Left colon (tissue), 2 donors: ENCODE measurements at regions not wholly inside any gene's neighbourhood (a gene's known extent, or its start where the extent isn't known, plus 50 kb on each side); places are given as distances from the start of the nearest gene placed in this dataset.
A peak's percentile ranks its signal among the peaks of the same experiment; 100 is the strongest.

ENCODE experiments used
- ATAC-seq: fragments of 200-7000 bp; cut with Tn5 transposase; one replicate; pipeline ENCODE4 v1.9.1; 2020; ENCODE audit warnings: mild to moderate bottlenecking, moderate library complexity
- DNase-seq, 2 donors: peaks; one replicate each; pipeline ENCODE4 v3.0.0-alpha.2; 2020
- intact Hi-C, 2 donors: fragments of 100-400 bp; cut with DNase I in 1 of 2; cut with micrococcal nuclease in 1 of 2; formaldehyde crosslinking; loops; one replicate each; pipeline versions ENCODE4 v1.11.2 to v1.14.0; 2022; cut with DNase I, micrococcal nuclease
- donor health status: DM: no; HTN: no; CAD: no.
- donor health status: DM: yes; HTN: yes; CAD: no.

GRCh38 chr4:187235456-187236170, 512.0 kb upstream of the FAT1 start:
- no peak for DNase-seq
- ATAC-seq, result no peak
- intact Hi-C loops, result no loop called here

DNA sequence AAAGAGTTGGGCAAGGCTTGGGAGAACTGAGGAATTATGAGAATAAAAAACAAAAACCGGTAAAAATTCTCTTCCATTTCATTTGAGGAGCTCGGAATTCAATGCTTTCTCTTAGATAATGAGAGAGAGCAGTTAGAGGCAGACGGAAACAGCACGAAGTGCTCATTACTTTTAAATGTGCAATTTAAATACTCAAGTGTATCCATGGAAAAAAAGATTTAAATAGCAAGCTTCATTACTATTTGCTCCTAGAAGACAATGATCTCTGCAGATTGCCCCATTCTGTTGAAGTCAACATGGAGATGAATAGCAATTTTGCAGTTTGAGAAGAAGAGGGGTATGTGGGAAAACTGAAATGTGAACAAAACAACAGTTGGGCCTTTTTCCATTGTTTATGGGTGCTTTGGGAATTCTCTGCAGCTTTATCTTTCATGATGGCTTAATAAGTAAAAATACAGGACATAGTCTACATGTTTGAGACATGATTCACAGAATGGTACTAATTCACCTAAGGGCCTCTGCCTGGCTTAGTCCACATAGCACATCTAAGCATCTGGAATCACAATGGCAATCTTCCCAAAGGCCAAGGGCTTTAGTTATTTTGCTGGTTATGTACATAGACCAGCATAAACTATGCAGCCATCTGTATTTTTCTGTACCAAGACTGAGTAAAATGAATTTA, 512.7 kb upstream of the FAT1 start:
- intact Hi-C loops, result no loop called here
- no peak for DNase-seq
- no peak for ATAC-seq

GRCh38 chr4:187238646-187239045, 515.0 kb upstream of the FAT1 start:
- DNase-seq, result no peak
- intact Hi-C loops, result no loop called here
- ATAC-seq, result no peak

DNA sequence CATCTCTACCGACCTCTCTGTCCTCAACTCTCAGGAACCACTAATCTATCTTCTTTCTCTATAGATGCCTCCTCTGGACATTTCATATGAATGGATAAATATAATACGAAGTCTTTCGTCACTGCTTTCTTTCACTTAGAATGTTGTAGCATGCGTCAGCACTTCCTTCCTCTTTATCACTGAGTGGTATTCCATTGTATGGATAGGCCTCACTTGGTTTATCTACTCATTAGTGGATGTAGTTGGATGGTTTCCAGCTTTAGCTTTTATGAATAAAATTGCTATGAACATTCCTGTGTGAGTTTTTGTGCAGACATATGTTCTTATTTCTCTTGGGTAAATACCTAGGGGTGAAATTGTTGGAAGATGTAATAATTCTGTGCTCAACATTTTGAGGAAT, 528.2 kb upstream of the FAT1 start:
- DNase-seq (no peak), ATAC-seq (no peak)
- intact Hi-C loops, result no loop called here

GRCh38 chr4:187256897-187257296, 533.2 kb upstream of the FAT1 start:
- DNase-seq (no peak), ATAC-seq (no peak)
- intact Hi-C loops, result no loop called here

DNA sequence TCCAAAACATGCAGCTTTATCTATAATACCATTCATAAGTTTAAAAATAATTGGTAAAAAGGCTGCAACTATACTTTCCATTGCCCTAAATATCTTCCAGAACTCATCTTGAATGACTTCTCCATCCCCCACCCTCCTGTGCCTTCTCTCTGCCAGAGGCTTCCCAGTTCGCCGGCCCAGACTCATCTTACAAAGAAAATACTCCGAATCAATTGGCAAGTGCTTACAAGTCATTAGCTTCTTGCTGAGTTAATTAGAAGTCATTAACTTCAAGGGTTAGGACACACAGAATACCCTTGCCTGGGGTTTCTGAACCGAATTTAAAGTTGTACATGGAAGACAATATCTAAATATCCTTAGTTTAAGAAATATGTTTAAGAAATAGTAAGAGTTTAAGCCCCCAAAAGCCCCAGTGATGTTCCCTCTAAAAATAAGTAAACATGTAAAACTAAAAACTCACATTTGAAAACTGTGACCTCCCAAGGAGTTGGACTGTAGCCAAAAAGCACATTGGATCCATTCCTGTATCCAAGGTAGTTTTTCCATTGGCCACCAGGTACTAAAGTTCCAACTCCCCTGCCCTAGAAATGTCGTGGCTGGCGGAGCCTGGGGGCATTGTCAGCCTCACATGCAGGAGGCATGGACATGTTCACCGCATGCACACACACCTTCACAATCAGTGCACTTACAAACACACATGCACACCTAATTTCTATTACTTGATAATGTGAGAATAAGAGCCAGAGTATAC, 535.2 kb upstream of the FAT1 start:
- ATAC-seq (no peak), DNase-seq (no peak)
- intact Hi-C loops, result no loop called here

DNA sequence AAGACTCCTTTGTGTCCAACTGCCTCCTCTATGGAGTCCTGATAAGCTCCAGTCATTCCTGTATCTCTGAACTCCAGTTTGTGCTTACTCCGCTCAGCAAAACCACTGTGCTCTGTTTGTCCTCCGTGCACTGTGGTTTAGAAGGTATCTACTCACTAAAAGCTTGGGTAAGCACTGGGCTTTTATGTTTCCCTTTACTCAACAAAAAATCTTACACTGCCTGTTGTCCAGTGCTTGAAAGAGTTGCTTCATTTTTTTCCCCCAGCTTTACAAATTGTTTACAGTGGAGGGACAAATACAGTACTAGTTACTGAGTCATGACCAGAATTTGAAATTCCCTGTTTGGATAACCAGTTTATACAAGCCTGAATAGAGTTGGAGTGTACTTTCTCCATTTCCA, 545.3 kb upstream of the FAT1 start:
- ATAC-seq (no peak), DNase-seq (no peak)
- intact Hi-C loops, result no loop called here

DNA sequence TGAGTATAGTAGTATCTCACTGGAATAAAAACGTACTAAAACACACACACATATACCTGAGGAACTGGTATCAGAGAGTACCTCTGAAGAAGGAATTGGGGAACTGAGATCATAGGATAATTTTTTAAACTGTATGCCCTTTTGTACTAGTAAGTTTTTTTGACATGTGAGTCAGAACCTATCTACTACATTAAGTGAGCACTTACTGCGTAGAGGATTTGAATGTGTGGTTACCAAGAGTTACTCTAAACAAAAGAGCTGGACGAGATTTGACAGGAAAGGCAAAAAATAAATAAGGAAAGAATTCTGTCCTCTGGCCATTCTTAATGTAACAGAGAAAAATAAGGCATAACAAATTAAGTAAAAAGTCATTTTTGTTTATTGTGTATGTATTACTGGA, 546.5 kb upstream of the FAT1 start:
- DNase-seq, result no peak
- no peak for ATAC-seq
- intact Hi-C loops, result no loop called here

- DNase-seq (no peak), ATAC-seq (no peak)
- intact Hi-C loops, result no loop called here
Observed at GRCh38 chr4:187271848-187272247, 548.2 kb upstream of the FAT1 start.

DNA sequence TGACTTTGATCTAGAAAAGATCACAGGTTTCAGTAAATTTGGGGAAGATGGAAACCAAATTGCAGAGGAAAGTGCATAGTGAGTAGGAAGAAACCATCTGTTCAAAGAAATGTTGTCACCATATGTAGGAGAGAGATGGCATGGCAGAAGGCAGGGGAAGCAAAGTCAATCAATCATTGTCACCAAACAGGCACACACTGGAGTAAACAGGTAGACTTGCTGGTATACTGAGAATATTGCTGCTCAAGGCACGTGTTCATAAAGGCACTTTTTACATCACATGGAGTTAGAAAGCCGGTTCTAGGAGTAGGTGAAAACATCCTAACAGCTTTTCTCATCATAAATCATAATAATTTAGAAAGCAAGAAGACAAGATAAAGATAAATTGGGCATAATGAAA, 550.5 kb upstream of the FAT1 start:
- DNase-seq (no peak), ATAC-seq (no peak)
- intact Hi-C loops, result no loop called here

DNA sequence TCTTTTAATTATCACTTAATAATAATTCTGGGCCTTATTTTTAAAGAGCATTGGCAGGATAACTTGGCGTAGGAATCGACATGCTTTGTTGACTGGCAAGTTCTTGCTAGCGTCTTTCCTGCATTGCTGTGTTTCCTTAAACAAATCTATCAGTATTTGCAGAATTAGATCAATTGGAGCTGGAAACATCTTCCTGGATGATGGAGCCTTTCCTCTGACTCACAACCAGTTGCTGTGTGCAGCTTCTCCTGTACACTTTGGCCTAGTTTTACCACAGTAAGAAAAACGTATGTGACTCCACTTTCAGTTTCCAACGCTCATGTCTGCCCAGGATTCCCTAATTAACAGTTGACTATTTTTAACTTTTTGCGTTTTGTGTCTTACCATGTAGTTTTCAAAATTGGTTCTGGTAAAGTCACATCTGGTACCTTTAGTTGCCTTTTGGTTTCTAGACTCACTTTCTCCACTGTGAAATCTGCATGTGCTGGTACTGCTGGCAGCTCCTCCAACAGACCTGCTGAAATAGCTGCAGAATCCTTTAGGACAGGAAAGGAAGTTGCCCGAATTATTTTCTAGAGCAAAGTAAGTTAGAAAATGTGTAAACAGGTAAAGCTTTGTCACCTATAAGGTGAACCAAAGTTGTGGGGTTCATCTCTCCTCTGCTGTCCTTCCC, 553.2 kb upstream of the FAT1 start:
- intact Hi-C loops, result no loop called here
- DNase-seq, result no peak

GRCh38 chr4:187283201-187283955, 559.7 kb upstream of the FAT1 start:
- intact Hi-C loops, result no loop called here
- ATAC-seq, result no peak
- no peak for DNase-seq

More for the DNA sequence above, 553.2 kb upstream of the FAT1 start:
- no peak for ATAC-seq

DNA sequence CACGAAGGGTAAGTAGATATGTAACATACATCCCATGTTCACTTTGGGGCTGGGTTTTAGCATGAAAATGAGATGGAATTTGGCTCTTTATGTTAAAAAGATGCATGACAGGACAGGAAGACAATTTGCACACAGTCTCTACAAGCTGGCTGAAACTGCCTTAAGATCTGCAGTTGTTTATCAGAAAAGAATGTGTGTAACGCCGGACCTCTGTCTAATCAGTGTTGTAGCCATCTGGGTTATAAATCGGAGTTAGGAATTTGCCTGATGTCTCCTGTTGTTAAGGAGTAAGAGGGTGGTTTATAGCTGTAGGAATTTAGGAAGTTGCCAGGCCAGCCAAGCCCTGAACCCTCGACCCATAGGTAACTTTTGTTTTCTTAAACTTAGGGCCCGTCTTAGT, 562.9 kb upstream of the FAT1 start:
- DNase-seq (no peak), ATAC-seq (no peak)
- intact Hi-C loops, result no loop called here

GRCh38 chr4:187289371-187289770, 565.7 kb upstream of the FAT1 start:
- ATAC-seq (no peak), DNase-seq (no peak)
- intact Hi-C loops, result no loop called here

- ATAC-seq, result peak; percentile 98
- DNase-seq, result peak; percentile 60 to 61
- intact Hi-C loops, result no loop called here
Observed at GRCh38 chr4:187294861-187295260, 571.2 kb upstream of the FAT1 start.

DNA sequence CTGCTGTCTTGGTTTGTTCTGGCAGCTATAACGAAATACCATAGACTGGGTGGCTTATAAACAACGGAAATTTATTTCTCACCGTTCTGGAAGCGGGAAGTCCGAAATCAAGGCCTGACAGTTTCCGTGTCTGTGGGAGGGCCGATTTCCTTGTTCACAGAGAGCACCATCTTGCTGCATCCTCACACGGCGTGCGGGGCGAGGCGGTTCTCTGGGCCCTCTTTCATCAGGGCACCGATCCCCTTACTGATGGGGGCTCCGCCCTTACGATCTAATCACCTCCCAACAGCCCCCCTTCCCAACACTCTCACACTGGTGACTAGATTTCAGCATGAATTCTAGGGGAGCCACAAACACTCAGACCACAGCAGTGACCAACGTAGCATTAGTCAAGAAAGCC, 578.3 kb upstream of the FAT1 start:
- DNase-seq (no peak), ATAC-seq (no peak)
- intact Hi-C loops, result no loop called here

- ATAC-seq (no peak), DNase-seq (no peak)
- intact Hi-C loops, result no loop called here
Observed at GRCh38 chr4:187302457-187303150, 578.9 kb upstream of the FAT1 start.

- DNase-seq (no peak), ATAC-seq (no peak)
- intact Hi-C loops, result no loop called here
Observed at GRCh38 chr4:187304133-187304532, 580.5 kb upstream of the FAT1 start.
